Hematopoietic multipotent progenitor cell treated with erythropoietin and hydrocortisone succinate and interleukin-3 and kit ligand, for 17 days (in vitro differentiated cells): ENCODE measurements at regions not wholly inside any gene's neighbourhood (a gene's known extent, or its start where the extent isn't known, plus 50 kb on each side); places are given as distances from the start of the nearest gene placed in this dataset.
A peak's percentile ranks its signal among the peaks of the same experiment; 100 is the strongest.

Experiments used
- DNase-seq: peaks from one replicate; pipeline ENCODE4 v3.0.0-alpha.2; 2015; ENCODE audit warnings: low spot score

- DNase-seq = no peak
Measured at GRCh38 chr11:11789735-11790369, 51.9 kb upstream of the USP47 start.

DNA sequence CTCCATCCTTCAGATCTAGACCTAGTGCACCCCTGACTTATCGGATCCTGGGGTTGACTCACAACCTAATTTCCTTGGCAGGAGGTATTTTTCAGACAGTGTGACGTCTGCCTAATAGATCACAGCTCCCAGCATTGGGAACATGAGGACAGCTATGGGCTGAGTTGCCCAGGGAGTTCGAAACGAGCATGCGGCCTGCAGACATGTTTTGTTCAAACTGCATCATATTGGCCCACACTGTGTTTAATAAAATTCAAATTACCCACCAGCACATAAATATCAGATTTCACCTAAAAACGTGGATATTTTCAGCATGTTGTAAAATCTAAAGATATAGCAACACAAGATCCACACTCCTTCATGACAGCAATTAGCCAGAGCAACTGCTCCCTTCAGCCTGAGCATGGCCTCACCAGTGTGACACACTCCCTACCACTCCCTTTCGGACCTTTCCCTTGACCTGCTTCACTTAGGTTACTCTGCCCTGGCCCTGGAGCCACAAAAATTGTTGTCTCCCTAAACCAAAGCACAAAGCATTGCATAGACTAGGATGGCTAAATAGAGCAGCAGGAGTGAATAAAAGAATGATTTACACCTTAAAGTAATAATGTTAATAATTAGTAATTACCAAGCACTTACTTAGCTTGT, 53.6 kb upstream of the USP47 start:
- no peak for DNase-seq

DNA sequence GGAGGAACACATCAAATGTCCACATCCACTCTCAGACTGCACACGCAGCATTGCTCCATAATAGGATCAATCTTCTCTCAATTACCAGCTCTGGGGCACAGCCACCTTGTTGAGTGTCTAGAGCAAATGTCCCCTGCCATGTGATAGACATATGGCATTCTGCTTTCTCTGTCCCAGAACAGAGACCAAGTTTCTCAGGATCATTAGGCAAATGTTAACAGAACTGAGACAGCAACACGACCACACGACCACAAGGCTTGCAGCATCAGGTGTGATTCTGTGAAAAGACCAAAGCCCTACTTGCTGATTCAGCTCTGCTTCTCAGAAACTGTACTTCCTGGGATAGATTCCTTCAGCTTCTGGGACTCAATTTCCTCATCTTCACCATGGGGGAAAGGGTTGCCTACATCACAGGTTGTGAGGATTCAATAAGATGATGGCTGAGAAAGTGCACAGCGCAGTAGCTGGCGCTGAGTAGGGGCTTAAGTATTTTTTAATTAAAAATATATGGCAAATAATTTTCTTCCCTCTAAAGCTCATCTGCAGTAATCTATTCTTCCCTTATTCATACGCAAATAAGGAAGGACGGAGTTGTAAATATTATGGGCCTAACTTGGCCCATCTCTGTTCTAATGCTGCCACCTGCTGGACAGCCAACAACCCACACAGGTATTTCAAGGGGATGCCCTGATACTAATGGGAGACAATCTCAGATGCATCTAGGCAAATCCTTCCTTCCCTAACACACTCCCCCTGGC, 54.3 kb upstream of the USP47 start:
- DNase-seq = peak; percentile 66

- DNase-seq = no peak
Measured at GRCh38 chr11:11786771-11787170, 55.0 kb upstream of the USP47 start.

DNA sequence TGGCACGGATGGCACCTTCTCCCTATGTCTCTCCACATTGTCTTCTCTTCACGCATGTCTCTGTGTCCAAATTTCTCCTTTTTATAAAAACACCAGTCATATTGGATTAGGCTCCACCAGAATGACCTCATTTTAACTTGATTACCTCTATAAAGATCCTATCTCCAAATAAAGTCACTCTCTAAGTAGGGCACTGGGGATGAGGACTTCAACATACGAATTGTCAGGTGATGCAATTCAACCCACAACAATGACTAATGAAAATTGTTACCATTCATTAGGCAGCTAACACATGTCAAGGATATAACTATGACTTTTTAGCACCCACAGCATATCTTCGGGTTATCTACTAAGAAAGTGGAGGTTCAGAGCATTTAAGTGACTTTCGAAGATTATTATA, 55.5 kb upstream of the USP47 start:
- no peak for DNase-seq

- DNase-seq = no peak
Measured at GRCh38 chr11:11782532-11783110, 59.2 kb upstream of the USP47 start.

DNA sequence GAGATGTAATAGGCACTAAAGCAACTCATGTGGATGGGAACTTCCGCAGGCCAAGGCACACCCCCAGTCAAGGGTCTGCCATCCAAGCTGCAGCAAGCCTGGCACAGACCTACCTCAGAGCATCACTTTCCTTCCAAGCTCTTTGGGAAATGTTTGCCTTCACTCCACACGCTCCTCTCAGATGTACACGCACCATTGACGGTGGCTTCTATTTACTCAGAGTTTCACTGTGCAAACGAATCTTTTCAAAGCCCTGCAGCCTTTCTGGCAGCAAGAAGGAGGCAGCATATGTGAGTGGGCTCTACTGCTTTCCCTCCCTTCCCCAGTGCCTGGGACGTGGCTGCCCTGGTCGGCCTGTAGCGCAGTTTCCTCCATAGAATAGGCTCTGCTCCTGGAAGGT, 60.9 kb upstream of the USP47 start:
- no peak for DNase-seq

- no peak for DNase-seq
Measured at GRCh38 chr11:11779975-11780374, 61.8 kb upstream of the USP47 start.

DNA sequence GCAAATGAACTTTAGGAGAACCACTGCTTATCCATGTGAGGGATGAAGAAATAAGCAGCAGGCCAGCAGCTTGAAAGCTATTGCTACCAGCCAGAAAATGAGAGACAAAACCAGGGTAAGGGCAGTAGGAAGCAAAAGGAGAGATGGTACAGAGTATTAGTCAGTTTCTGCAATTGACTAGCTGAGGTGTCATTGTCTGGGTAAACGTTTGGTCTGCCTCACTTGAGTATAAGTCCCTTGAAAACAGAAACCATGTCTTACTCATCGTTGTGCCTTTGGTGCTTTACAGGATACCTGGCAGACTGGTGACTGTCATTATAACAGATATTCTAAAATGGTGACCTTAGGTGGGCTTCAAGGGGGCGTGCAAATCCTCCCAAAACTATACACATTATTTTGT, 63.9 kb upstream of the USP47 start:
- no peak for DNase-seq

DNA sequence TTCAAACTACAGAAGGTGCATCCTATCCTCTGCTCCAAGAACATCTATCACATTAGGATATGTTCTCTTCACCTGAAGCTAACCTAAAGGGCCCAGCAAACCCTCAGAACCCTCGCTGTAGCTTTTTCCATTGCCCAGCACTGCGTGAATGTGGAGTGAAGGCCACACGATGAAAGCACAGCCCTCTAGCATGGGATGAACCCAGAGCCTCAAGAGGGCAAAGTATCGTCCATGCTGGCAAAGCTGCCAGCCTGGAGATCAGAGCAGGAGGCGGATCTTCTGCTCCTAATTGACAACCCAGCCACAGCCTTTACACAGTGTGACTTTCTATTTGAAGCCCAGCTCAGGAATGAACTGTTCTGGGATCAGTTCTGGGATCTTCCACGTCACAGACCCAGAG, 65.1 kb upstream of the USP47 start:
- DNase-seq = no peak

DNA sequence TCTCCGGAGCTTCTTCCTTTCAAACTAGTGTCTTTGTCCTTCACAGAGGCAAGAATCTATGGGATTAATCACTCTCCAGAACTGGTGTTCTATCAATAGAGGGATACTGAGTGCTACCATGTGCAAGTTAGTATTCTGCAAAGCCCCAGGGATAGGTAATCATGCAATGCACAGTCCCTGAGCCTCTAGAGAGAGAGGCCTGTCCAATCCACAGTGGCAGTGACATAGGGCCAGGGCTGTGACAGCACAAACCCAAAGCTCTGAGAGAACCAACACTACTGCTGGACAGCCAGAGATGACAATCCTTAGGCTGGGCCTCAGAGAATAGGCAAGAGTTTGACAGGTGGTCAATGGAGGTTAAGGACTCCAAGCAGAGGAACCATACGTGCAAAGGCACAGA, 66.8 kb upstream of the USP47 start:
- no peak for DNase-seq

DNA sequence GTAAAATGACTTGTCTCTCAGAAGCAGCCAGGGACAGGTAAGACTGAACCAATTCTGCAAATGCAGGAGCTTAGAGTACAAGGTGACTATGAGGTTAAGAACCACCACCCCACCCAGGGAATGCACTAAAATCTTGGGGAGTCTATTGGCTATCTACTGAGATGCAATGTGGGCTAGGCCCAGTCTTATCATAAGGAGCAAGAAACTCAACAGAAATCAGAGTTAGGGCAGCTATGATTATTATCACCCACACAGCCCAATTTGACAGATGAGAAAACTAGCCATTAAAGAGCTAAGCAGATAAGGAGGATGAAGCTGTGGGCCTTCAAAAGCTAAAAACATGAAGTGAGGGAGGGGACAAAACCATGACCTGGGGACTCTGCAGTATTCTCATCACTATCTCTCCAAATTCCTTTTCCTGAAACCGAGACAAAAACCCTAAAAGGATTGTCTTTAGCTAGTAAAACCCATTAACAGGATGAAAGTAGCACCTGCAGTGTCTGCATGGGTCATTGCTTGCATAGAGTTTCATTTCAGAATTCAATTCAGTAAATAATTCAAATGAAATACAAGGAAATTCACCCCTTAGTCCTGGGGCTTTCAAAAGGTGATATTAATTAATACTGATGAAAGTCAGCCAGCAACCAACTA, 68.8 kb upstream of the USP47 start:
- no peak for DNase-seq

GRCh38 chr11:11770921-11771486, 70.8 kb upstream of the USP47 start:
- no peak for DNase-seq

GRCh38 chr11:11770296-11770695, 71.5 kb upstream of the USP47 start:
- DNase-seq = no peak

DNA sequence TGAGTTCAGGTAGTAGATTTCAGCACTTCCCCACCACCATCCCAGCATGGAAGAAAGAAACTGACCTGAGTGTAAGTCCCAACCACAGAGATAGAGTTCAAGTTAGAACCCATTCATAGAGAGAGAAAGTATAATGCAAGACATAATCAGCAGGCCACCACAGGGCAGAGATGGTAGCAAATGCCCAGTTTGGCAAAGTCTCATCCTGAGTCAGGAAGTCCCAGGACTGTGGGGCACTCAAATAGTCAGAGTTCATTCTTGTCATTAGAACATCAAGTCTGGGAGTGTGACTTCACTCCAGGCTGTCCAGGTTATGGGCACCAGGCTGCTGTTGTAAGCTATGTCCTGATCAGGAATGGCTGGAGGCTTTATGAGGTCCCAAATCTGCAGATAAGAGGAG, 72.0 kb upstream of the USP47 start:
- no peak for DNase-seq

GRCh38 chr11:11769362-11769761, 72.4 kb upstream of the USP47 start:
- no peak for DNase-seq

- DNase-seq = no peak
Measured at GRCh38 chr11:11764423-11764803, 77.4 kb upstream of the USP47 start.

DNA sequence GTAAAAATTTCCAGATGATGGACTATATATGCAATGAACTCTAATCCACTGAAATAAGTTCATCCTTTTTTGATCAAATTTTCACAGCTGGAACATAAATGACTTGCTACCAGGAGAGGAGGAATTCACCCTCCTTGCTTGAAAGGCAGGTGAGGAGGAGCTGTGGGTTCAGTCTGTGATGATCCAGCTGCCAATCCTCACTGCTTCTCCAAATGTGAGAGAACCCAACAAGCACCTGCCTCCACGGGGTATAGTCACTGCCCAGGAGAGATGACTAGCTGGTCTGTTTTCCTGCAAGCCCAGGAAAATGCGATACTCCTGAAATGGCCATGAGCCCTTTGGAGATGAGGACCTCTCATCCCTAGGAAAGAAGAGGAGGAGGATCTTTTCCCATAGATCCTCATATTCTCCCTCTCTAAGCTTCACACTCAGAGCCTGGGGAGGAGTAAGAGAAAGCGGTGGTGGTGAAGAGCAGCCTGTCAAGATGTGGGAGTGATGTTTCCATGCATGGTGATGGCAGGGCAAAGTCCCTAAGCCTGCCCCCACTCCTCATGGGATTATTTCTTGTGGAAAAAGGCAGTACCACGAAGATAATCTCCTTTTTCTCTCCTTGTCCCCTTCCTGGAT, 77.9 kb upstream of the USP47 start:
- no peak for DNase-seq

DNA sequence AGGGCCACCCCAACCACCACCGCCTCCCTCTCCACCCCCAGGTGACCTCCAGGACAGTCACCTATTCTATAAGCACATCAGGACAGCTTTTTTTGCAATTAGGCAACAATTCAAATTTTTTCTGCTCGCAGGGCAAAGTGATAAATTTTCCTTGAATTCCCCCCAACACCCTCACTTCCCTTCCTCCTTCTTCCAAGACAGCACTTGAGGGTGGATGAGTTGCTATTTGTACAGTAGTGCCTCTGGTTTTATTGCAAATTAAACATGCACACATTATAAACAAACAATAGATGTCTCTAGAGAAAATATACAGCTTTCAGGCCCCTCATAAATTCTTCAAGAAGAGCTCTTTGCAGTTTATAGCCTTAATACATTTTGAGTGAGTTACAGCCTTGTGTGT, 80.9 kb upstream of the USP47 start:
- DNase-seq = no peak

- no peak for DNase-seq
Measured at GRCh38 chr11:11758603-11759196, 83.1 kb upstream of the USP47 start.

DNA sequence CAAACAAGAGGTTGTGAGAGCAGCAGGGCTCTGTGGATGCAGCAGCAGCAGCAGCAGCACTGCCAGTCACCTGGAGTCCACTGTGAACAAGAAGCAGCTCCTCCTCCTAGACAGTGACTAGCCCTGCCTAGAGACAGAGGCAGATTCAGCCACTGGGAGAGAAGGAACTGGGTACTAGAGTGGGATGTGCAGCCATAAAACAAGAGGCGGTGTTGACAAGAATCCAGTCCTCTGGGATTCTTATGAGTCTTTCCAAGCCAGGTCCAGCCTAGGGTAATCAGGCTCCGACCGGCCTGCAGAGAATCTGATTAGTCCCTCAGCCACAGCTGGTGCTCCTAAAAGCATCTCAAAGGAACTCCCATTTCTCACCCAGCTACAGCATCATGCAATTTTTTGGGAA, 83.9 kb upstream of the USP47 start:
- no peak for DNase-seq
